ENCODE measurements at regions not wholly inside any gene's neighbourhood (a gene's known extent, or its start where the extent isn't known, plus 50 kb on each side); places are given as distances from the start of the nearest gene placed in this dataset.
"Not testable (repeated sequence)": the region's sequence is repeated elsewhere in the genome, so short reads cannot be mapped to it uniquely, and the experiment has no call there.

- not testable (repeated sequence) for H3K4me3 ChIP-seq (ENCODE audit: low read length); H3K27ac ChIP-seq (ENCODE audit: low read length); H4K20me1 ChIP-seq (ENCODE audit: insufficient read depth, low read length); H3K79me2 ChIP-seq (ENCODE audit: low read length); H3K9ac ChIP-seq (ENCODE audit: low read length); H3K4me1 ChIP-seq (ENCODE audit: low read length); H3K9me3 ChIP-seq (ENCODE audit: insufficient read depth, low read length); H3K27me3 ChIP-seq (ENCODE audit: low read depth, low read length); H2AFZ ChIP-seq (ENCODE audit: low read depth, low read length); H3K36me3 ChIP-seq (replicated peaks; ENCODE audit: low read depth, low read length)
- 0 out of 2 replicates have a peak overlapping the region, but pooled peaks have one; percentile 17 for H3K4me2 ChIP-seq (ENCODE audit: low read length)
Observed at GRCh38 chr1:120994614-120995013, 105.0 kb downstream of the PPIAL4A start.

GRCh38 chr1:120995025-120995424 lies 105.5 kb downstream of the PPIAL4A start:
- H3K4me2 ChIP-seq (ENCODE audit: low read length): 0 out of 2 replicates have a peak overlapping the region, but pooled peaks have one; percentile 17
- not testable (repeated sequence) for H3K4me3 ChIP-seq (ENCODE audit: low read length); H2AFZ ChIP-seq (ENCODE audit: low read depth, low read length); H3K9me3 ChIP-seq (ENCODE audit: insufficient read depth, low read length); H3K4me1 ChIP-seq (ENCODE audit: low read length); H4K20me1 ChIP-seq (ENCODE audit: insufficient read depth, low read length); H3K9ac ChIP-seq (ENCODE audit: low read length); H3K79me2 ChIP-seq (ENCODE audit: low read length); H3K27ac ChIP-seq (ENCODE audit: low read length); H3K27me3 ChIP-seq (ENCODE audit: low read depth, low read length); H3K36me3 ChIP-seq (replicated peaks; ENCODE audit: low read depth, low read length)

- not testable (repeated sequence) for H3K36me3 ChIP-seq (replicated peaks; ENCODE audit: low read depth, low read length); H3K79me2 ChIP-seq (ENCODE audit: low read length); H3K4me2 ChIP-seq (ENCODE audit: low read length); H3K4me3 ChIP-seq (ENCODE audit: low read length); H2AFZ ChIP-seq (ENCODE audit: low read depth, low read length); H3K4me1 ChIP-seq (ENCODE audit: low read length); H3K9ac ChIP-seq (ENCODE audit: low read length); H4K20me1 ChIP-seq (ENCODE audit: insufficient read depth, low read length); H3K9me3 ChIP-seq (ENCODE audit: insufficient read depth, low read length); H3K27ac ChIP-seq (ENCODE audit: low read length); H3K27me3 ChIP-seq (ENCODE audit: low read depth, low read length)
Observed at GRCh38 chr1:121001090-121001726, 111.6 kb downstream of the PPIAL4A start.

- not testable (repeated sequence) for H3K27me3 ChIP-seq (ENCODE audit: low read depth, low read length); H3K4me2 ChIP-seq (ENCODE audit: low read length); H2AFZ ChIP-seq (ENCODE audit: low read depth, low read length); H3K9me3 ChIP-seq (ENCODE audit: insufficient read depth, low read length); H3K79me2 ChIP-seq (ENCODE audit: low read length); H4K20me1 ChIP-seq (ENCODE audit: insufficient read depth, low read length); H3K36me3 ChIP-seq (replicated peaks; ENCODE audit: low read depth, low read length); H3K9ac ChIP-seq (ENCODE audit: low read length); H3K4me3 ChIP-seq (ENCODE audit: low read length); H3K27ac ChIP-seq (ENCODE audit: low read length); H3K4me1 ChIP-seq (ENCODE audit: low read length)
Observed at GRCh38 chr1:121003230-121003629, 113.7 kb downstream of the PPIAL4A start.

- not testable (repeated sequence) for H4K20me1 ChIP-seq (ENCODE audit: insufficient read depth, low read length); H3K9ac ChIP-seq (ENCODE audit: low read length); H3K79me2 ChIP-seq (ENCODE audit: low read length); H3K4me1 ChIP-seq (ENCODE audit: low read length); H2AFZ ChIP-seq (ENCODE audit: low read depth, low read length); H3K4me2 ChIP-seq (ENCODE audit: low read length); H3K9me3 ChIP-seq (ENCODE audit: insufficient read depth, low read length); H3K36me3 ChIP-seq (replicated peaks; ENCODE audit: low read depth, low read length); H3K27ac ChIP-seq (ENCODE audit: low read length); H3K27me3 ChIP-seq (ENCODE audit: low read depth, low read length); H3K4me3 ChIP-seq (ENCODE audit: low read length)
Observed at GRCh38 chr1:121006826-121007225, 117.3 kb downstream of the PPIAL4A start.

- not testable (repeated sequence) for H3K4me2 ChIP-seq (ENCODE audit: low read length); H3K79me2 ChIP-seq (ENCODE audit: low read length); H3K27ac ChIP-seq (ENCODE audit: low read length); H3K9me3 ChIP-seq (ENCODE audit: insufficient read depth, low read length); H3K36me3 ChIP-seq (replicated peaks; ENCODE audit: low read depth, low read length); H3K4me3 ChIP-seq (ENCODE audit: low read length); H3K27me3 ChIP-seq (ENCODE audit: low read depth, low read length); H3K9ac ChIP-seq (ENCODE audit: low read length); H2AFZ ChIP-seq (ENCODE audit: low read depth, low read length); H4K20me1 ChIP-seq (ENCODE audit: insufficient read depth, low read length); H3K4me1 ChIP-seq (ENCODE audit: low read length)
Observed at GRCh38 chr1:121007755-121008154, 118.2 kb downstream of the PPIAL4A start.

GRCh38 chr1:121008512-121009215 lies 119.1 kb downstream of the PPIAL4A start:
- H2AFZ ChIP-seq (ENCODE audit: low read depth, low read length); H4K20me1 ChIP-seq (ENCODE audit: insufficient read depth, low read length); H3K36me3 ChIP-seq (replicated peaks; ENCODE audit: low read depth, low read length); H3K4me1 ChIP-seq (ENCODE audit: low read length); H3K79me2 ChIP-seq (ENCODE audit: low read length); H3K4me2 ChIP-seq (ENCODE audit: low read length); H3K4me3 ChIP-seq (ENCODE audit: low read length); H3K27ac ChIP-seq (ENCODE audit: low read length); H3K9ac ChIP-seq (ENCODE audit: low read length); H3K9me3 ChIP-seq (ENCODE audit: insufficient read depth, low read length); H3K27me3 ChIP-seq (ENCODE audit: low read depth, low read length): not testable (repeated sequence)

- not testable (repeated sequence) for H3K79me2 ChIP-seq (ENCODE audit: low read length); H3K36me3 ChIP-seq (replicated peaks; ENCODE audit: low read depth, low read length); H3K4me2 ChIP-seq (ENCODE audit: low read length); H4K20me1 ChIP-seq (ENCODE audit: insufficient read depth, low read length); H3K27me3 ChIP-seq (ENCODE audit: low read depth, low read length); H2AFZ ChIP-seq (ENCODE audit: low read depth, low read length); H3K9me3 ChIP-seq (ENCODE audit: insufficient read depth, low read length); H3K4me1 ChIP-seq (ENCODE audit: low read length); H3K27ac ChIP-seq (ENCODE audit: low read length); H3K9ac ChIP-seq (ENCODE audit: low read length); H3K4me3 ChIP-seq (ENCODE audit: low read length)
Observed at GRCh38 chr1:121009216-121010057, 119.9 kb downstream of the PPIAL4A start.

GRCh38 chr1:121010141-121010540 lies 120.6 kb downstream of the PPIAL4A start:
- not testable (repeated sequence) for H3K36me3 ChIP-seq (replicated peaks; ENCODE audit: low read depth, low read length); H3K4me3 ChIP-seq (ENCODE audit: low read length); H3K27ac ChIP-seq (ENCODE audit: low read length); H4K20me1 ChIP-seq (ENCODE audit: insufficient read depth, low read length); H3K79me2 ChIP-seq (ENCODE audit: low read length); H3K4me1 ChIP-seq (ENCODE audit: low read length); H3K4me2 ChIP-seq (ENCODE audit: low read length); H2AFZ ChIP-seq (ENCODE audit: low read depth, low read length); H3K9ac ChIP-seq (ENCODE audit: low read length); H3K9me3 ChIP-seq (ENCODE audit: insufficient read depth, low read length); H3K27me3 ChIP-seq (ENCODE audit: low read depth, low read length)
